Body of pancreas (tissue), 4 donors: ENCODE measurements at regions not wholly inside any gene's neighbourhood (a gene's known extent, or its start where the extent isn't known, plus 50 kb on each side); places are given as distances from the start of the nearest gene placed in this dataset.
"Not testable (repeated sequence)": the region's sequence is repeated elsewhere in the genome, so short reads cannot be mapped to it uniquely, and the experiment has no call there.

Source experiments
- ATAC-seq: fragments of 150-250 bp; one replicate; pipeline ENCODE4 v1.9.1; 2016
- DNase-seq, 4 donors: peaks; one replicate each; pipeline ENCODE4 v3.0.0-alpha.2; 2019
- H3K27ac ChIP-seq, 4 donors: fragments of 200-600 bp; sonication (generic); 1 replicate in 3 of 4; 2 replicates in 1 of 4; pipeline versions ENCODE4 v1.5.1 to v1.6.1; 2016 to 2019; ENCODE audit warnings: mild to moderate bottlenecking in 1 of 4, mixed read lengths in 1 of 4, moderate library complexity in 1 of 4
- H3K27me3 ChIP-seq, 2 donors: fragments of 200-600 bp; sonication (generic); one replicate each; pipeline ENCODE4 v1.6.0; 2016; ENCODE audit warnings: mild to moderate bottlenecking in 1 of 2
- H3K36me3 ChIP-seq, 2 donors: fragments of 200-600 bp; sonication (generic); replicated peaks in 1 of 2; 2 replicates each; pipeline ENCODE4 v1.5.1; 2016; ENCODE audit warnings: low read depth in 2 of 2; ENCODE audit not compliant: insufficient read depth in 1 of 2
- H3K4me1 ChIP-seq: fragments of 200-600 bp; sonication (generic); one replicate; pipeline ENCODE4 v1.6.0; 2016
- H3K4me3 ChIP-seq, 2 donors: fragments of 200-600 bp; sonication (generic); 1 replicate in 1 of 2; 2 replicates in 1 of 2; pipeline ENCODE4 v1.5.1; 2016 to 2019
- H3K9me3 ChIP-seq, 3 donors: fragments of 200-600 bp; sonication (generic); 1 replicate in 2 of 3; 2 replicates in 1 of 3; pipeline ENCODE4 v1.5.1; 2016
- POLR2A ChIP-seq, 3 donors: fragments of 450-650 bp; IDR thresholded peaks; one replicate each; pipeline ENCODE4 v1.6.1; 2016; ENCODE audit warnings: antibody characterized with exemption in 3 of 3, mild to moderate bottlenecking in 2 of 3
- WGBS, 2 donors: methylation state at CpG; one replicate each; pipeline ENCODE4 v1.1.5; 2017; 5-methylcytosine and 5-hydroxymethylcytosine counted together
- intact Hi-C: fragments of 100-400 bp; cut with DNase I; formaldehyde crosslinking; loops from one replicate; pipeline ENCODE4 v1.15.1; 2023
- TF ChIP-seq, protein P1 (sequence below), 7 experiments: fragments of 450-650 bp in 4 of 7; fragments of 200-600 bp in 3 of 7; sonication (generic) in 3 of 7; IDR thresholded peaks; one replicate each; pipeline ENCODE4 v1.5.1; 2016 to 2019; ENCODE audit warnings: antibody characterized with exemption in 7 of 7

DNA sequence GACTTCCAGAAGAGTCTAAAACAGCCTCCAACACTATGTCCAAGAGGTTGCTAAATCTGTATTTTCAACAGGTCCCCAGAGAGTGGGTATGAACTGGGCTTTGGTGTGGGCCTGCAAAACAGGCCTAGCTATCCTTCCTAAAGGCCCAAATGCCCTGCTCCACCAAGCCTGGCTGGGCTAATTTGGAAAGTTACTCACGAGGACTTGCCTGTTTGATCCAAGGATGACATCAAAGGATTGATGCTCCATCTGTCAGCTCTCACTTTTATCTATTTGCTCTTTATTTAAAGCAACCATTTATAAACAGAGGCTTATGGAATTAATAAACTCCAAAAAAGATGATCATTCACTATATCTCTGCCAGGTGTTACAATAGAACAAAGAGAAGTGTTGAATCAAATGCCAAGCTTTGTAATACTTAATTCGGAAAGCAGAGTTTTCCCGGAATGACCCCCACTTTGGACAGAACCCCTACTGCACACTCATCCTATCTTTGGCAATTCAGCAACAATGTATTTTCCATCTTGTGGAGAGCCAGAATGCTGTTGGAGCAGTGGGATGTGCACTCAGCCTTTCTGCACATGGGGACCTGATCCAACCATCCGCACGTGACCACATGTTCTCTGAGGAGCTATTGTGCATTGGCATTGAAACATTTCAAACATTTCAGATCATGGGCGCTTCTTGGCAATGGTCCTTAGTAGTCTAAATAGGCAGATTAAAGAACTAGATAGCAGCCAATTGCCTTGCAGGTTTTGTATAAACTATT, 163.3 kb upstream of the THBS1 start:
- no peak for DNase-seq
- H3K4me3 ChIP-seq, result no peak overlapping the region
- H3K36me3 ChIP-seq, result no peaks in the 10 kb centered on the region
- no peak overlapping the region for H3K27ac ChIP-seq
- WGBS, 2 donors, result 65 to 75% methylated on average over 6 of the region's 6 CpGs
- no peak for TF ChIP-seq POLR2A (IDR thresholded peaks at IDR 0.05)
- TF ChIP-seq, protein P1, sequence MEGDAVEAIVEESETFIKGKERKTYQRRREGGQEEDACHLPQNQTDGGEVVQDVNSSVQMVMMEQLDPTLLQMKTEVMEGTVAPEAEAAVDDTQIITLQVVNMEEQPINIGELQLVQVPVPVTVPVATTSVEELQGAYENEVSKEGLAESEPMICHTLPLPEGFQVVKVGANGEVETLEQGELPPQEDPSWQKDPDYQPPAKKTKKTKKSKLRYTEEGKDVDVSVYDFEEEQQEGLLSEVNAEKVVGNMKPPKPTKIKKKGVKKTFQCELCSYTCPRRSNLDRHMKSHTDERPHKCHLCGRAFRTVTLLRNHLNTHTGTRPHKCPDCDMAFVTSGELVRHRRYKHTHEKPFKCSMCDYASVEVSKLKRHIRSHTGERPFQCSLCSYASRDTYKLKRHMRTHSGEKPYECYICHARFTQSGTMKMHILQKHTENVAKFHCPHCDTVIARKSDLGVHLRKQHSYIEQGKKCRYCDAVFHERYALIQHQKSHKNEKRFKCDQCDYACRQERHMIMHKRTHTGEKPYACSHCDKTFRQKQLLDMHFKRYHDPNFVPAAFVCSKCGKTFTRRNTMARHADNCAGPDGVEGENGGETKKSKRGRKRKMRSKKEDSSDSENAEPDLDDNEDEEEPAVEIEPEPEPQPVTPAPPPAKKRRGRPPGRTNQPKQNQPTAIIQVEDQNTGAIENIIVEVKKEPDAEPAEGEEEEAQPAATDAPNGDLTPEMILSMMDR (IDR thresholded peaks at IDR 0.05), result no peak
- intact Hi-C loops, result no loop called here
- H3K9me3 ChIP-seq, result peaks cover 0 to 13% (median 0%) of the 10 kb centered on the region in 3 donors
- ATAC-seq, result no peak
- H3K27me3 ChIP-seq, result no peaks in the 10 kb centered on the region
- H3K4me1 ChIP-seq, result no peaks in the 10 kb centered on the region

DNA sequence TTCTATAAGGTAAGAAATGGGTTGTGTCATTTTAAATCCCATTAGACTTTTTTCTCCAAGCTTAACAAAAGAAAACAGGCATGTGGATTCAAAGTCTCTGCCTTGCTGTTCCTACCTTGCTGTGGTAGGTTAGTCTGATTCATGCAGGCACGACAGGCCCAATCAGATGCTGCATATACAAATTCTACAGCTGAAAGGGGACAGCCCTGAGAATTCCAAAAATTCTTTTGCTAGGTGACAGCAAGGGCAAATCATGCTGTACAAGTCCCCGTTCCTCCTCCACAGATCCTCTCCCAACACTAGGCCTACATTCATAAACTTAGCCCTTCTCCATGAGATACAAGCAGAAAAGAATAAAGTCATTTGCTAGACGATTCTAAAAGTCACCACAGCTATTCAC, 161.2 kb upstream of the THBS1 start:
- no peak for ATAC-seq
- Histone ChIP-seq H3K36me3 (no peaks in the 10 kb centered on the region), H3K4me1 (no peaks in the 10 kb centered on the region), H3K4me3 (no peak overlapping the region), H3K27me3 (no peaks in the 10 kb centered on the region), H3K27ac (no peak overlapping the region), H3K9me3 (peaks cover 0 to 13% (median 0%) of the 10 kb centered on the region in 3 donors)
- TF ChIP-seq, protein P1 (IDR thresholded peaks at IDR 0.05), result no peak
- TF ChIP-seq POLR2A (IDR thresholded peaks at IDR 0.05), result no peak
- WGBS, 2 donors, result 55 to 70% methylated on average over 3 of the region's 3 CpGs
- DNase-seq, result no peak
- intact Hi-C loops, result no loop called here

GRCh38 chr15:39420123-39420852, 160.6 kb upstream of the THBS1 start:
- H3K4me3 ChIP-seq, H3K4me1 ChIP-seq, H3K27ac ChIP-seq, ATAC-seq, DNase-seq, intact Hi-C loops, H3K27me3 ChIP-seq, H3K36me3 ChIP-seq: not testable (repeated sequence)
- 90 to 97% methylated on average over 10 of the region's 19 CpGs for WGBS, 2 donors
- peaks cover 0 to 13% (median 0%) of the 10 kb centered on the region in 3 donors for H3K9me3 ChIP-seq

- 55% methylated on average over 9 of the region's 14 CpGs; no CpG with 5 or more reads in 1 of the 2 donors for WGBS, 2 donors
- H3K27me3 ChIP-seq, H3K4me3 ChIP-seq, DNase-seq, H3K4me1 ChIP-seq, H3K27ac ChIP-seq, intact Hi-C loops, ATAC-seq, H3K36me3 ChIP-seq: not testable (repeated sequence)
- peaks cover 0 to 11% (median 0%) of the 10 kb centered on the region in 3 donors for H3K9me3 ChIP-seq
Observed at GRCh38 chr15:39420853-39421192, 160.1 kb upstream of the THBS1 start.

DNA sequence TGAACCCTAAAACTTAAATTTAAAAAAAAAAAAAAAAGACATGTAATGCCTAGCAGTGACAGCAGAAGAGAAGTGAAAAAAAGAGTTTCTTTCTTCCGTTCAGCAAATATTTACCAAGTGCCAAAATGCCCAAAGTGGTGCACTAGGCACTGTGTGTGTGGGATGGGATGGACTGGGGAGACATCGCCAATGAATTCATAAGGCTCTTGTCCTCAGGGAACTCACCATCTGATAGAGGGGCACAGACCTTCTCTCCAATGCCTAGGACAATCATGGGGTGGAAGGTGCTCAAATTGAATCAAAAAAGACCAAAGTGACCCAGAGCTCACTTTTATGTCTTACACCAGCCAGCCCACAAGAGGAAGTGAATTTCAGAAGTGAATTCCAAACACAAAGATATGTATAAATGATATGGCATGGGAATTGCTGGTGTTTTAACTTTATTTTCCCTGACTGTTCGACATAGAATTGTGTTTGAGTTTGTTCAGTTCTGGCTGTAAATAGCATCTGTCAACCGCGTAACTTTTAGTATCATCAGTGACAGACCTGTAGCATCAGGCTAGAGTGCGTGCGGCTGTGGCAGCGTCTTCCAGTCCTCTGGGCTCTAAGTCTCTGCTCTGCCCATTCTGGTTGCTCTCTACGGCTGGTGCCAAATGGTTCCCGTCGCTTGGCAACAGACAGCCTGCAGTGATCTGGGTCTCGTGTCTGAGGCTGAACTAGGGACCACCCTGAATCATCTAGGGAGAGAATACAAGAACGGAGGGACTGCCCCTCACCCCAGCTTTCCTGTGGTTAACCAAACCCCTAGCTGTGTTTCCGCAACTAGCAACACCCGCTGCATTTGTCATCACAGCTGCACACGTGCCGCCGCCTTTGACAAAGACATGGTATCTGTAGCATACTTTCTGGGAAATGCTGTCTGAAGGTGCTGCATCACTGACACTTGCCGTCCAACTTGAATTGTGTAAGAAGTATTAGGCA, 154.0 kb upstream of the THBS1 start:
- Histone ChIP-seq H3K27me3 (no peaks in the 10 kb centered on the region), H3K27ac (peak overlapping the region in 1 of 4 donors; percentile 10), H3K9me3 (no peaks in the 10 kb centered on the region), H3K4me1 (peaks cover 6% of the 10 kb centered on the region), H3K36me3 (no peaks in the 10 kb centered on the region), H3K4me3 (no peak overlapping the region)
- 62 to 76% methylated on average over 18 to 19 of the region's 19 CpGs for WGBS, 2 donors
- ATAC-seq (no peak), DNase-seq (peak in 2 of 4 donors; percentile 26 to 75)
- no peak for TF ChIP-seq POLR2A (IDR thresholded peaks at IDR 0.05)
- TF ChIP-seq, protein P1 (IDR thresholded peaks at IDR 0.05), result no peak
- intact Hi-C loops, result no loop called here
